ENCODE measurements at regions not wholly inside any gene's neighbourhood (a gene's known extent, or its start where the extent isn't known, plus 50 kb on each side); places are given as distances from the start of the nearest gene placed in this dataset.

DNA sequence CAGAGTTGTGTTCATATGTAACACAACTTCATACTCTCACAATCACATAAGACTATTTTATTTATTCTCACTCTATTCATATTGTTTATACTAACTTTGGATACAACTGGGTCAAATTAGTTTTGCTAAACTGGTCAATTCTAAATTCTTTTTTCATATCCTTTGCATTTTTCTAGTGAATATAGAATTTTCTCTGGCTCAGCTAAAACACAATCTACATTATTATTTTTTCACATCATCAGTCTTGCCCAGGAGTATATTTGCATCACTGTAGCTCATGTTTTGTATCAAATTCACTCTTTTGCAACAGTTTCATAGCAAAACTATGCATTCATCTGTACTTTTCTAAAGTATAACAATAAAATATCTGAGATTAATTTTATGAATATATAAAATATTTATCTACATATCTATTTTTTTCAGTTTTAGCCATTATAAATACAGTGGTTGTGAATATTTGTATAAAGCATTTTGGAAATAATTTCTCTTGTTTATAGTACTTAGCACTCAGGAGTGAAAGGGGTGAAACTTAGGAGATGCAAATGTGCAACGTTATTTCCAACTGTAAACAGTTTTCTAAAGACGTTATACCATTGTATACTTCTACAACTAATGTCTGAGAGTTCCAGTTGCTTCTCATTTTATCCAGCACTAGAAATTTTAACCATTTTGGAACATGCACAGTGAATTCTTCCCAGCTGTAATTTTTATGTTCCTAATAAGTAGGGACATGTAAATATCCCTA is 854.6 kb downstream of the CBLN2 start:
- H3K4me1 Mint-ChIP-seq (ENCODE audit: unreplicated experiment) = no peaks in the 10 kb centered on the region
- H3K9me3 Mint-ChIP-seq = no peaks in the 10 kb centered on the region
- H3K36me3 Mint-ChIP-seq = no peaks in the 10 kb centered on the region
- H3K27me3 Mint-ChIP-seq = no peaks in the 10 kb centered on the region
- no peak overlapping the region for H3K4me3 Mint-ChIP-seq
- no peak for DNase-seq (ENCODE audit: extremely low spot score, unreplicated experiment)
- no peak overlapping the region for H3K27ac Mint-ChIP-seq
- no peak for TF ChIP-seq CTCF (conservative IDR thresholded peaks at IDR 0.05)

- Mint-ChIP-seq H3K4me1 (ENCODE audit: unreplicated experiment) (no peaks in the 10 kb centered on the region), H3K27me3 (no peaks in the 10 kb centered on the region), H3K27ac (no peak overlapping the region), H3K36me3 (no peaks in the 10 kb centered on the region), H3K4me3 (no peak overlapping the region), H3K9me3 (no peaks in the 10 kb centered on the region)
- TF ChIP-seq CTCF (conservative IDR thresholded peaks at IDR 0.05) = no peak
- no peak for DNase-seq (ENCODE audit: extremely low spot score, unreplicated experiment)
These were observed 861.6 kb downstream of the CBLN2 start for GRCh38 chr18:71682591-71682990.

- TF ChIP-seq CTCF (conservative IDR thresholded peaks at IDR 0.05) = no peak
- H3K36me3 Mint-ChIP-seq = no peaks in the 10 kb centered on the region
- no peak overlapping the region for H3K4me3 Mint-ChIP-seq
- H3K27me3 Mint-ChIP-seq = no peaks in the 10 kb centered on the region
- H3K27ac Mint-ChIP-seq = no peak overlapping the region
- H3K4me1 Mint-ChIP-seq (ENCODE audit: unreplicated experiment) = no peaks in the 10 kb centered on the region
- no peaks in the 10 kb centered on the region for H3K9me3 Mint-ChIP-seq
- no peak for DNase-seq (ENCODE audit: extremely low spot score, unreplicated experiment)
These were observed 866.0 kb downstream of the CBLN2 start for GRCh38 chr18:71678144-71678543.

DNA sequence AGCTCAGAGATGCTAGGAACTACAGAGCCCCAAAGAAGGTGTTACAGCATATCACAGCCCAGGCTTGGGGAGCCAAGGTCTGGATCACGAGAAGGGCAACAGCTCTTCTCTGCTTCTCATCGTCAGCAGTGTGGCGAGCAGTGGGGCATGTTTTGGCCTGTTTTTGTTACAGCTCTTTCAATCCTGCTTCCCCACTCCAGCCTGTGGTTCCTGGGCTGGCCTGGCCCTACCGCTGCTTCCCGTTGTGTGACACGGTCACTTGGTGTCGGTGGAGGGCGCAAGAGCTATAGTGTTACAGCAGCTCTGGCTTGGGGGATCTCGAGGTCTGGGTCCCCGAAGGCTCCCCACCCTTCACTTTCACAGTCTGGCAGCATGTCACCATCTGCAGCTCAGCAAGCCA is 870.2 kb downstream of the CBLN2 start:
- no peak for DNase-seq (ENCODE audit: extremely low spot score, unreplicated experiment)
- TF ChIP-seq CTCF (conservative IDR thresholded peaks at IDR 0.05) = no peak
- Mint-ChIP-seq H3K36me3 (no peaks in the 10 kb centered on the region), H3K9me3 (no peaks in the 10 kb centered on the region), H3K27ac (no peak overlapping the region), H3K4me3 (no peak overlapping the region), H3K27me3 (no peaks in the 10 kb centered on the region), H3K4me1 (ENCODE audit: unreplicated experiment) (no peaks in the 10 kb centered on the region)

DNA sequence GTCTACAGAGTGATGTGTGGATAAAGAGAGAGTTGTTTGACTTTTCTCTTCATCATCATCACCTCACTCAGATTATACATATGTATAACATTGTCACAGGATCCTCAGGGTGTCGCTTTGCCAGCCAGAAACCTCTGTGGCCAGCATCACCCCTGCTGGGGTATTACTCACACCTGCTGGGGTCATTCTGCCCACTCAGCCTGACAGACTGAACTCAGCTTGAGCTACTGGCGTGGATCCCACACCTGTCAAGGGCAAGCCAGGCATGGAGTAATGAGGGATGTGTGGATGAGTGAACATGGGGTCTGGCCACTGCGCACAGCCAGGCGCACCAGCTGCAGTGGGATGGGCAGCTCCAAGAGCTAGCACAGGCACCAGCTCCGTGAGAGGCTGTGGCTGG is 870.6 kb downstream of the CBLN2 start:
- no peak overlapping the region for H3K27ac Mint-ChIP-seq
- H3K27me3 Mint-ChIP-seq = no peaks in the 10 kb centered on the region
- TF ChIP-seq CTCF (conservative IDR thresholded peaks at IDR 0.05) = no peak
- DNase-seq (ENCODE audit: extremely low spot score, unreplicated experiment) = no peak
- no peaks in the 10 kb centered on the region for H3K4me1 Mint-ChIP-seq (ENCODE audit: unreplicated experiment)
- H3K9me3 Mint-ChIP-seq = no peaks in the 10 kb centered on the region
- no peak overlapping the region for H3K4me3 Mint-ChIP-seq
- H3K36me3 Mint-ChIP-seq = no peaks in the 10 kb centered on the region

Data from type B pancreatic cell (in vitro differentiated cells).